Fibroblast of lung (primary cell): ENCODE measurements at regions not wholly inside any gene's neighbourhood (a gene's known extent, or its start where the extent isn't known, plus 50 kb on each side); places are given as distances from the start of the nearest gene placed in this dataset.

Experiments
- CTCF ChIP-seq, 2 donors: IDR thresholded peaks in 1 of 2; conservative IDR thresholded peaks in 1 of 2; 1 replicate in 1 of 2; 2 replicates in 1 of 2; pipeline ENCODE4 v1.5.1; 2011 to 2012; ENCODE audit warnings: low read length in 2 of 2, control low read depth in 1 of 2, inconsistent platforms in 1 of 2, low read depth in 1 of 2, mild to moderate bottlenecking in 1 of 2
- EZH2 ChIP-seq: IDR thresholded peaks from 2 replicates; pipeline ENCODE4 v1.5.1; 2012; ENCODE audit warnings: low read length, control low read depth, mild to moderate bottlenecking; ENCODE audit errors: missing control alignments

DNA sequence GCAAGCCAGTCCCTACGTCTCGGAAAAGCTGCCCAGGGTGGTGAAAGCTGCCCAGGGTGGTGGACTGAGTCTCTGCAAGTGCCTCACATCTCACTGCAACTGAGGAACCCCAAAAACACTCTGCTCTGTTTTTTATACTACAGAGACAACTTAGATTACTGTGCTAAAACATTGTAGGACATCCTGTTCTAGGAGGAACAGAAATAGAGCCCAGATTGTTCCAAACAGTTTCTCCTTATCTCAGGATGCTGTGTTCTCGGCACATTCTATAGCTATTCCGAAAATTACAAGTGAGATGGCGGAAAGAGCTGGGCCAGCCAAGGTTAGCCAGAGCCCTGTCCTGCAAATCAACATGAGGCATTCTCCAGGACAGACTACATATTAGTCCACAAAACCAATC is 138.7 kb downstream of the LRIG3 start:
- TF ChIP-seq CTCF (conservative IDR thresholded peaks at IDR 0.05 in 1 of 2, IDR thresholded peaks at IDR 0.05 in 1 of 2; ENCODE audit: low read depth in 1 of 2, low read length in 2 of 2) (no peak), EZH2 (no peak)
